ENCODE measurements at regions not wholly inside any gene's neighbourhood (a gene's known extent, or its start where the extent isn't known, plus 50 kb on each side); places are given as distances from the start of the nearest gene placed in this dataset.
A peak's percentile ranks its signal among the peaks of the same experiment; 100 is the strongest.

GRCh38 chr2:47226132-47226922, 50.0 kb upstream of the CALM2 start:
- Histone ChIP-seq H3K4me3 (ENCODE audit: severe bottlenecking) (no peak overlapping the region), H3K9me3 (ENCODE audit: severe bottlenecking) (no peaks in the 10 kb centered on the region), H3K4me1 (ENCODE audit: insufficient read depth, poor library complexity, severe bottlenecking) (peaks cover 16% of the 10 kb centered on the region), H3K27ac (ENCODE audit: poor library complexity, severe bottlenecking) (peak overlapping the region; percentile 22), H3K36me3 (ENCODE audit: low read depth) (no peaks in the 10 kb centered on the region), H3K27me3 (ENCODE audit: insufficient read depth, poor library complexity, severe bottlenecking) (no peaks in the 10 kb centered on the region)
- TF ChIP-seq CTCF (IDR thresholded peaks at IDR 0.05; ENCODE audit: poor library complexity, severe bottlenecking): no peak
- no peak for DNase-seq (ENCODE audit: low spot score)
- no peak for ATAC-seq (ENCODE audit: low read depth)
